ENCODE measurements at regions not wholly inside any gene's neighbourhood (a gene's known extent, or its start where the extent isn't known, plus 50 kb on each side); places are given as distances from the start of the nearest gene placed in this dataset.

DNA sequence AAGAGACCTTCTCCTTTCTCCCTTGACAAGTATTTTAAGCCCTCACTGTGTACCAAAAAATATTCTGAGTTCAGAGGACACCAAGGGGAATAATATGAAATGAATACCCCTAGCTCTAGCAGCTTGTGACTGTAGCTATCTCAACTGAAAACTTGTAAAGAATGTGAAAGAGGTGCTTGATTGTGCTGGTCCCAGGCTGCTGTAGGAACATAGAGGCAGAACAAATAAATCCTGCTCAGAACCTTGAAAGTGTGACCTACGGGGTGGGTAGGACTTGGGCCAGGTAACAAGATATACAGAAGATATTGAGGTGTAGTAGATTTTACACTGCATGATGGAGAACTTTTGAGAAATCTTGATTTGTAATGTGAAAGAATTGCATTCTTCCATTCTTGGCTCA is 606.8 kb downstream of the TOX3 start:
- ATAC-seq, result no peak
- intact Hi-C loops (cut with DNase I), result no loop called here

DNA sequence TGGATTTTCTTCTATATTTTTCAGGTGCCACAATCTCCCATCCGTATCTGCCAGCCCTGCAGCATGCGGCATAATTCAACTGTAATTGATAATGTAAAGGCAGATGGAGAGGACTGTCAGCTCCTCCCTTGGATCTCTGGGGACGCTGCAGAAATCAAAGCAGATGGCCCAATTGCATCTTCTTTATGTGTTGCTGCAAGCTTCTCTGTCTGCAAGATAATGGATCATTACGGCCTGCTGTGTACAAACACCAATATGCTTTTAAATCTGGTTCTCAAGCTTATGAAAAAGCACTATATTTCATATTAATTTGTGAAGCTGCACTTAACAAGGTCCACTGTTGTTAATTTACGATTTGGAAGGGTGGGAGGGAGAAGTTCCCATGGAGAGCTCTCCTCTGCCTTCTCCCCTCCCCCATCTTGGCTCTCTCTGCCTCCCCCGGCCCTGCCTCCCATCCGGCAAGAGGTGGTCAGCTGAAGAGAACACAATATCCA is 607.5 kb downstream of the TOX3 start:
- DNase-seq, result no peak

More for the DNA sequence above, 606.8 kb downstream of the TOX3 start:
- Histone ChIP-seq H3K36me3 (replicated peaks in 1 of 2; ENCODE audit: insufficient read depth in 1 of 2, low read depth in 2 of 2) (no peaks in the 10 kb centered on the region), H3K4me3 (no peak overlapping the region), H3K27ac (no peak overlapping the region), H3K27me3 (no peaks in the 10 kb centered on the region), H3K4me1 (no peaks in the 10 kb centered on the region), H3K9me3 (no peaks in the 10 kb centered on the region)
- WGBS, 2 donors, result 25 to 26% methylated on average over 1 of the region's 1 CpG
- TF ChIP-seq, protein P1, sequence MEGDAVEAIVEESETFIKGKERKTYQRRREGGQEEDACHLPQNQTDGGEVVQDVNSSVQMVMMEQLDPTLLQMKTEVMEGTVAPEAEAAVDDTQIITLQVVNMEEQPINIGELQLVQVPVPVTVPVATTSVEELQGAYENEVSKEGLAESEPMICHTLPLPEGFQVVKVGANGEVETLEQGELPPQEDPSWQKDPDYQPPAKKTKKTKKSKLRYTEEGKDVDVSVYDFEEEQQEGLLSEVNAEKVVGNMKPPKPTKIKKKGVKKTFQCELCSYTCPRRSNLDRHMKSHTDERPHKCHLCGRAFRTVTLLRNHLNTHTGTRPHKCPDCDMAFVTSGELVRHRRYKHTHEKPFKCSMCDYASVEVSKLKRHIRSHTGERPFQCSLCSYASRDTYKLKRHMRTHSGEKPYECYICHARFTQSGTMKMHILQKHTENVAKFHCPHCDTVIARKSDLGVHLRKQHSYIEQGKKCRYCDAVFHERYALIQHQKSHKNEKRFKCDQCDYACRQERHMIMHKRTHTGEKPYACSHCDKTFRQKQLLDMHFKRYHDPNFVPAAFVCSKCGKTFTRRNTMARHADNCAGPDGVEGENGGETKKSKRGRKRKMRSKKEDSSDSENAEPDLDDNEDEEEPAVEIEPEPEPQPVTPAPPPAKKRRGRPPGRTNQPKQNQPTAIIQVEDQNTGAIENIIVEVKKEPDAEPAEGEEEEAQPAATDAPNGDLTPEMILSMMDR (IDR thresholded peaks at IDR 0.05), result no peak
- TF ChIP-seq POLR2A (IDR thresholded peaks at IDR 0.05), result no peak
- DNase-seq, result no peak

DNA sequence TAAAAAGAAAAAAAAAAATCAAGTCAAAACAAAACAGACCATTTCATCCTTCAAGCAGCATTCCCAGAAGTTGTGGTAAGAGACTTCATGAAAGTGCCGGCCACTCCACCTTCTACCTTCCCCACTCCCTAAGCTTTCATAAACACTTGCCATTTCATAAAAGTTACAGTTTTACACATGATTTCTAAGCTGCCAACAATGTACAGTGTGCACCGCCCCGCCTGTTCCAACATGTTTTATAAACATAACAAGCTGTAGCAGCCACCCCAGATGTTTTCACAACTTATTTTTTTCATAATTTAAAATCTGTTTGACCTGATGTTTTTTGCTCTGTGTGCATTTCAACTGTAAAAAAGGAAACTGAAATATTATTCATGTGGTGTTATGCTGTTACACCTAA is 608.1 kb downstream of the TOX3 start:
- Histone ChIP-seq H3K27ac (no peak overlapping the region), H3K4me3 (no peak overlapping the region), H3K27me3 (no peaks in the 10 kb centered on the region), H3K36me3 (replicated peaks in 1 of 2; ENCODE audit: insufficient read depth in 1 of 2, low read depth in 2 of 2) (no peaks in the 10 kb centered on the region), H3K9me3 (no peaks in the 10 kb centered on the region), H3K4me1 (no peaks in the 10 kb centered on the region)
- no peak for TF ChIP-seq POLR2A (IDR thresholded peaks at IDR 0.05)
- TF ChIP-seq, protein P1 (IDR thresholded peaks at IDR 0.05), result no peak
- ATAC-seq (no peak), DNase-seq (no peak)
- intact Hi-C loops (cut with DNase I), result no loop called here
- WGBS, 2 donors, result 83 to 93% methylated on average over 3 of the region's 3 CpGs

More for the DNA sequence above, 607.5 kb downstream of the TOX3 start:
- no peak for TF ChIP-seq POLR2A (IDR thresholded peaks at IDR 0.05)
- TF ChIP-seq, protein P1 (IDR thresholded peaks at IDR 0.05), result no peak
- Histone ChIP-seq H3K27ac (no peak overlapping the region), H3K27me3 (no peaks in the 10 kb centered on the region), H3K4me3 (no peak overlapping the region), H3K36me3 (replicated peaks in 1 of 2; ENCODE audit: insufficient read depth in 1 of 2, low read depth in 2 of 2) (no peaks in the 10 kb centered on the region), H3K4me1 (no peaks in the 10 kb centered on the region), H3K9me3 (no peaks in the 10 kb centered on the region)
- intact Hi-C loops (cut with DNase I), result no loop called here
- 68 to 78% methylated on average over 7 of the region's 7 CpGs for WGBS, 2 donors
- ATAC-seq, result no peak

DNA sequence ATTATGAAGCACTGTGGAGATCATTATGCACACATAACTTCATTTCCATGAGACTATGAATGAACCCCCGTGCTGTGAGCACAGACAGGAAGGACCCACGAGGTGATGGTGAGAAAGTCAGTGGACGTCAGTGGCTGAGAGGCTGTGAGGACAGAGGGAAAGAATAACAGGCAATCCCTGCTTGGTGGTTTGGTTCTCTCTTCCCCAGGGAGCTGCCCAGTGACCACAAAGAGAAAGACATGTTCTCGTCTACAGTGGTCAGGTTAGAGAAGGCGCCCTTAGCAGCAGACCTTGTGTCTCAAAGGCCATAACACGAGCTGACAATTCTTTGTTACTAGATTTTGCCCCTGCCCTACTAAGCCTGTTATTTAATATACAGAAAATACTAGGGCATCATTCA is 609.2 kb downstream of the TOX3 start:
- ATAC-seq (no peak), DNase-seq (no peak)
- intact Hi-C loops (cut with DNase I), result no loop called here
- no peaks in the 10 kb centered on the region for H3K27me3 ChIP-seq
- H3K27ac ChIP-seq, result no peak overlapping the region
- 83 to 85% methylated on average over 6 of the region's 6 CpGs for WGBS, 2 donors
- H3K4me3 ChIP-seq, result no peak overlapping the region
- no peak for TF ChIP-seq POLR2A (IDR thresholded peaks at IDR 0.05)
- TF ChIP-seq, protein P1 (IDR thresholded peaks at IDR 0.05), result no peak
- no peaks in the 10 kb centered on the region for H3K9me3 ChIP-seq
- H3K36me3 ChIP-seq (replicated peaks in 1 of 2; ENCODE audit: insufficient read depth in 1 of 2, low read depth in 2 of 2), result no peaks in the 10 kb centered on the region
- no peaks in the 10 kb centered on the region for H3K4me1 ChIP-seq

DNA sequence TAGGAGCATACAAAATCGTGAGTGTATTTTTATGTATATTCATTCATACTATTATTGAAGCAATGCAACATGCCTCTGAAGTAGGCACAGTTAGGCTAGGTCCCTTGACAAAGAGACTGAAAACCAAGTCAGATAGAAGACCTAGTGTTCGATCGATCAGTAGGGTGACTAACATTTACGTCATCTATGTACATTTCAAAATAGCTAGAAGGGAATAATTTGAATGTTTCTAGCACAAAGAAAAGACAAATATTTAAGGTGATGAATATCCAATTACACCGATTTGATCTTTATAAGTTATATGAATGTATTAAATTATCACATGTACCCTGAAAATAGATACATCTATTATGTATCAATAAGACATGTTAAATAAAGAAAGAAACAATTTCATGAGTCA is 610.1 kb downstream of the TOX3 start:
- H3K36me3 ChIP-seq (replicated peaks in 1 of 2; ENCODE audit: insufficient read depth in 1 of 2, low read depth in 2 of 2), result no peaks in the 10 kb centered on the region
- ATAC-seq, result no peak
- no peak overlapping the region for H3K27ac ChIP-seq
- H3K27me3 ChIP-seq, result no peaks in the 10 kb centered on the region
- H3K9me3 ChIP-seq, result no peaks in the 10 kb centered on the region
- no peaks in the 10 kb centered on the region for H3K4me1 ChIP-seq
- TF ChIP-seq, protein P1 (IDR thresholded peaks at IDR 0.05), result no peak
- no peak for TF ChIP-seq POLR2A (IDR thresholded peaks at IDR 0.05)
- H3K4me3 ChIP-seq, result no peak overlapping the region
- no peak for DNase-seq
- intact Hi-C loops (cut with DNase I), result no loop called here
- 84 to 85% methylated on average over 5 of the region's 5 CpGs for WGBS, 2 donors
